Parathyroid adenoma (tissue), 2 donors: ENCODE measurements at regions not wholly inside any gene's neighbourhood (a gene's known extent, or its start where the extent isn't known, plus 50 kb on each side); places are given as distances from the start of the nearest gene placed in this dataset.

Experiments
- H2AFZ ChIP-seq: fragments of 300-600 bp; sonication (generic); one replicate; pipeline ENCODE4 v1.7.0; 2017; ENCODE audit warnings: antibody characterized with exemption, mild to moderate bottlenecking
- H3K27ac ChIP-seq: fragments of 300-600 bp; sonication (generic); one replicate; pipeline ENCODE4 v1.7.0; 2017
- H3K27me3 ChIP-seq: fragments of 300-600 bp; sonication (generic); one replicate; pipeline ENCODE4 v1.7.0; 2017; ENCODE audit warnings: low read length; ENCODE audit not compliant: control insufficient read depth, insufficient read depth
- H3K36me3 ChIP-seq: fragments of 300-600 bp; sonication (generic); one replicate; pipeline ENCODE4 v1.7.0; 2017; ENCODE audit warnings: low read length; ENCODE audit not compliant: control insufficient read depth, insufficient read depth
- H3K4me1 ChIP-seq: fragments of 300-600 bp; sonication (generic); one replicate; pipeline ENCODE4 v1.7.0; 2017; ENCODE audit warnings: control low read depth
- H3K4me2 ChIP-seq: fragments of 300-600 bp; sonication (generic); one replicate; pipeline ENCODE4 v1.7.0; 2017; ENCODE audit warnings: low read length
- H3K4me3 ChIP-seq: fragments of 300-600 bp; sonication (generic); one replicate; pipeline ENCODE4 v1.7.0; 2017; ENCODE audit warnings: low read depth, low read length
- H3K79me2 ChIP-seq: fragments of 300-600 bp; sonication (generic); one replicate; pipeline ENCODE4 v1.7.0; 2017; ENCODE audit warnings: control low read depth
- H3K9ac ChIP-seq: fragments of 300-600 bp; sonication (generic); one replicate; pipeline ENCODE4 v1.7.0; 2017; ENCODE audit warnings: mild to moderate bottlenecking
- H3K9me3 ChIP-seq: fragments of 300-600 bp; sonication (generic); one replicate; pipeline ENCODE4 v1.7.0; 2017; ENCODE audit warnings: low read length; ENCODE audit not compliant: control insufficient read depth
- CTCF ChIP-seq: fragments of 300-600 bp; sonication (generic); IDR thresholded peaks from one replicate; pipeline ENCODE4 v1.7.0; 2017; ENCODE audit warnings: antibody characterized with exemption, mild to moderate bottlenecking
- donor health status: primary hyperparathyroidism.

- TF ChIP-seq CTCF = no peak
- Histone ChIP-seq H3K27me3 (no peaks in the 10 kb centered on the region), H3K79me2 (no peaks in the 10 kb centered on the region), H3K4me1 (no peaks in the 10 kb centered on the region), H3K4me2 (no peak overlapping the region), H3K4me3 (no peak overlapping the region), H3K9me3 (no peaks in the 10 kb centered on the region), H3K36me3 (no peaks in the 10 kb centered on the region), H2AFZ (no peak overlapping the region), H3K9ac (no peak overlapping the region), H3K27ac (no peak overlapping the region)
These were observed 185.6 kb upstream of the TENM4 start for GRCh38 chr11:79626135-79627075.

- no peak overlapping the region for H3K4me3 ChIP-seq
- H3K79me2 ChIP-seq = no peaks in the 10 kb centered on the region
- no peaks in the 10 kb centered on the region for H3K27me3 ChIP-seq
- no peak overlapping the region for H3K4me2 ChIP-seq
- H3K36me3 ChIP-seq = no peaks in the 10 kb centered on the region
- H3K9ac ChIP-seq = no peak overlapping the region
- TF ChIP-seq CTCF = no peak
- no peak overlapping the region for H2AFZ ChIP-seq
- no peaks in the 10 kb centered on the region for H3K9me3 ChIP-seq
- no peak overlapping the region for H3K27ac ChIP-seq
- no peaks in the 10 kb centered on the region for H3K4me1 ChIP-seq
These were observed 182.5 kb upstream of the TENM4 start for GRCh38 chr11:79623375-79623774.

GRCh38 chr11:79617561-79617960 is 176.7 kb upstream of the TENM4 start:
- Histone ChIP-seq H3K4me3 (no peak overlapping the region), H3K27me3 (no peaks in the 10 kb centered on the region), H3K4me1 (no peaks in the 10 kb centered on the region), H3K27ac (no peak overlapping the region), H3K79me2 (no peaks in the 10 kb centered on the region), H3K9ac (no peak overlapping the region), H3K4me2 (no peak overlapping the region), H2AFZ (no peak overlapping the region), H3K9me3 (no peaks in the 10 kb centered on the region), H3K36me3 (no peaks in the 10 kb centered on the region)
- TF ChIP-seq CTCF = no peak

- no peak overlapping the region for H3K4me2 ChIP-seq
- H3K4me1 ChIP-seq = no peaks in the 10 kb centered on the region
- no peaks in the 10 kb centered on the region for H3K79me2 ChIP-seq
- H2AFZ ChIP-seq = no peak overlapping the region
- H3K27me3 ChIP-seq = no peaks in the 10 kb centered on the region
- H3K4me3 ChIP-seq = no peak overlapping the region
- no peak for TF ChIP-seq CTCF
- no peak overlapping the region for H3K27ac ChIP-seq
- H3K36me3 ChIP-seq = no peaks in the 10 kb centered on the region
- no peak overlapping the region for H3K9ac ChIP-seq
- H3K9me3 ChIP-seq = no peaks in the 10 kb centered on the region
These were observed 175.6 kb upstream of the TENM4 start for GRCh38 chr11:79616392-79616851.

- H3K4me1 ChIP-seq = no peaks in the 10 kb centered on the region
- H3K27ac ChIP-seq = no peak overlapping the region
- no peaks in the 10 kb centered on the region for H3K79me2 ChIP-seq
- no peak overlapping the region for H3K9ac ChIP-seq
- no peaks in the 10 kb centered on the region for H3K36me3 ChIP-seq
- no peak for TF ChIP-seq CTCF
- H3K4me2 ChIP-seq = no peak overlapping the region
- H2AFZ ChIP-seq = no peak overlapping the region
- H3K27me3 ChIP-seq = no peaks in the 10 kb centered on the region
- H3K9me3 ChIP-seq = no peaks in the 10 kb centered on the region
- H3K4me3 ChIP-seq = no peak overlapping the region
These were observed 174.6 kb upstream of the TENM4 start for GRCh38 chr11:79615425-79615824.
